Activated CD4-positive, alpha-beta T cell treated with anti-CD3 and anti-CD28 coated beads, Interleukin-2, amount 10 ng/mL, durations not matched to agents 24 days and 14 days (primary cell): ENCODE measurements at regions not wholly inside any gene's neighbourhood (a gene's known extent, or its start where the extent isn't known, plus 50 kb on each side); places are given as distances from the start of the nearest gene placed in this dataset.
A peak's percentile ranks its signal among the peaks of the same experiment; 100 is the strongest.

Source experiments
- DNase-seq: peaks from one replicate; pipeline ENCODE4 v3.0.0; 2022
- H3K27ac Mint-ChIP-seq: one replicate; pipeline ENCODE4 v1.8.0; 2022; ENCODE audit warnings: mild to moderate bottlenecking, mixed read lengths
- H3K27me3 Mint-ChIP-seq: one replicate; pipeline ENCODE4 v1.8.0; 2022; ENCODE audit warnings: mixed read lengths
- H3K36me3 Mint-ChIP-seq: one replicate; pipeline ENCODE4 v1.8.0; 2022; ENCODE audit warnings: low read depth, mild to moderate bottlenecking, mixed read lengths
- H3K4me1 Mint-ChIP-seq: one replicate; pipeline ENCODE4 v1.8.0; 2021; ENCODE audit warnings: mixed read lengths
- H3K4me3 Mint-ChIP-seq: one replicate; pipeline ENCODE4 v1.8.0; 2022; ENCODE audit warnings: mild to moderate bottlenecking, moderate library complexity, mixed read lengths
- H3K9me3 Mint-ChIP-seq: one replicate; pipeline ENCODE4 v1.8.0; 2021; ENCODE audit warnings: mixed read lengths
- intact Hi-C: fragments of 100-400 bp; cut with micrococcal nuclease; formaldehyde crosslinking; loops from one replicate; pipeline ENCODE4 v1.15.1; 2023

DNA sequence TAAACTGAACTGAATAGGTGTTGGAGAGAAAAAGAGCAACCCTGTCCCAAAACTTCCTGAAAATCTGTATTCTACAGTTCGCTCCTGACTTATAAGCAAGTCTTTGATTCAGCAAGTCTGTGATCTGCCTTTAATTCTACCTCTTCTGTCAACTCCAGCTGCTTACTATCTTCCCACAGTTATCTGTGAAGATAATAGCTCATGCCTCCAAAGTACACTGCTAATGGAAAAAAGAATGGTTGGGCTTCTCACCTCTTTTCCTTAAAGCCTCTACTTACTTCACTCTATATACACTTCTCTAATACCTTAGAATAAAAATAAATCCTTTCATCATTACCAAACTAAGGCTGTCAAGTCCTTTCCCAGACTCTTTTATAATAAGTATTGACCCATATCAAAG, 391.5 kb upstream of the MIR17HG start:
- H3K9me3 Mint-ChIP-seq, result no peaks in the 10 kb centered on the region
- intact Hi-C loops, result no loop called here
- H3K27ac Mint-ChIP-seq, result no peak overlapping the region

DNA sequence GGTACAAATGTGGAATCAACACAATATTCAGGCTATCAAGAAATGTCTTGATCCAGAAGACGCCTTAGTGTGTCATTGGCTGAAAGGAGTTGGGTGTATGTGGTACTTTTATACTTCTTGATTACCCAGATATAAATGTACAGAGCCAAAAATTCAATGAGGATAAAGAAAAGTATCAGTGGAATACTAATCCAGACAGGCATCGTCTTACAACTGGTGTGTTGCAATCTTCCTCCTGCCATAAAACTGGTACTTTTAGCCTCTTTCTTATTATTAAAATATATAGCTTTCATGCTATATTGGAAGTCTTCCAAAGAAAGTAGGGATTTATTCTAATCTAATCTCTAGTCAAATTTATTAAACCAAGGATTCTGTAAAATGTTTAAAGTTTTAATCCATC, 388.6 kb upstream of the MIR17HG start:
- Mint-ChIP-seq H3K4me3 (no peak overlapping the region), H3K9me3 (no peaks in the 10 kb centered on the region), H3K4me1 (no peaks in the 10 kb centered on the region), H3K36me3 (no peaks in the 10 kb centered on the region), H3K27me3 (no peaks in the 10 kb centered on the region), H3K27ac (no peak overlapping the region)
- intact Hi-C loops, result no loop called here
- no peak for DNase-seq

More for the DNA sequence above, 391.5 kb upstream of the MIR17HG start:
- H3K36me3 Mint-ChIP-seq, result no peaks in the 10 kb centered on the region
- no peak for DNase-seq
- no peaks in the 10 kb centered on the region for H3K27me3 Mint-ChIP-seq
- no peak overlapping the region for H3K4me3 Mint-ChIP-seq
- H3K4me1 Mint-ChIP-seq, result no peaks in the 10 kb centered on the region

DNA sequence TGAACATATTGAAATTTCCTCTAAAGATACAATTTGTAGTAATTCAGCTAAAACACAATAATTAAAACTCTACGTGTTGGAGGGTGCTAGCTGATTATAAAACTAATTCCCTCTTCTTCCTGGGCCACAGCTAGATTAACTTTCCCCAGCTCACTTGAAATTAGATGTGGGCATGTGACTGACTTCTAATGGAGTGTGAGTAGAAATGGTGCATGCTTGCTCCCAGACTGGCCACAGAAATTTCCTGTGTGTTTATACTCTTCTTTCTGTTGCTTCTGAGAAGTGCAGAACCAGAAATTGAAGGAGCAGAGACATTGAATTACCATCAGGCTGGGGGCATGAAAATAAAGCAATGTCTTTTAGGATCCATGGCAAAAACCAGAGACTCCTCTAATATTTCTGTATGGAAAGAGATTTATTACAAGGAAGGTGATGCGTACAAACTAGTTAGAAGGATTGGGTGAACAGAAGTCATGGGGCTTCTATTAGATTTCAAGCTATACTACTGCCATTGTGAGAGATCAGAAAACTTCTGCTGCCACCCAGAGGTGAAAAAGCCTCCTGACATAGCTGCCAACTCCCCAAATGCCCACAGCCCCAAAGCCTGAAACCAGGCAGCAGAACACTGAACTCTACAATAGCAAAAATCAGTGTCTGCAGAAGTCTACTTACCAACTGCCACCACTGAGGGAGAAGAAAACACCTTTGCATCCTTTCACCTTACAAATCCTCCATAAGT, 379.2 kb upstream of the MIR17HG start:
- Mint-ChIP-seq H3K27me3 (no peaks in the 10 kb centered on the region), H3K4me3 (no peak overlapping the region), H3K27ac (no peak overlapping the region), H3K4me1 (no peaks in the 10 kb centered on the region), H3K36me3 (no peaks in the 10 kb centered on the region), H3K9me3 (no peaks in the 10 kb centered on the region)
- intact Hi-C loops, result no loop called here
- no peak for DNase-seq

DNA sequence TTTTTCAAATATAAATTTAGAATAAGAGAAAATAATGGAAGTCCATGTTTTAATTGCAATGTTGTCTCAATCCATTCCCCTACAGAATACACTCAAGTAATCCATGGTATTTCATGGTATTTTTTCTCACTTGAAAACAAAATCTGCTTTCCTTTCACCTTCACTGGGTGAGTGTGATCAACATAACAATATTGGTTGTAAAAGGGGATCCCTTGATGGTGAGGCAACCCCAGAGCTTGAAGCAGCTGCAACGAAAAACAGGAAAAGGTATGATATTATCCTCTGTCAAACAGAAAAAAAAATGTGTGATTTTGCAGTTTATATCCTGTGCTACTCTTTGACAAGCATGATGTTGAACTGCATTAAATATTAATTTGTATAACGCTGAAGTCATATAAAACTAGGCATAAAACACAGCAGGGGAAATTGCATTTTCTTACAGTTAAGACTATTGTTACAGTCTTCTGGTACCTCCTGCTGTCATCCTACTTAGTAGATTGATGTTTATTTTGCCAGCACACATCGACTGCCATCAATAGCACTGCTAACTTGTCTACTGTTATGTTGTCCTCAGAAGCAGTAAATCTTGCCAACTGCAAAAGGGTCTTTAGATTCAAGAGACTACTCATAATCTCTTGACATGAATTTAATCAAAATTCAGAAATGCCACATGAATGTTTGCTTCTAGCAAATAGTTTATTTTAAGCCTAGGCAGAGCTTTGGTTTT, 373.1 kb upstream of the MIR17HG start:
- Mint-ChIP-seq H3K36me3 (no peaks in the 10 kb centered on the region), H3K4me3 (no peak overlapping the region), H3K4me1 (no peaks in the 10 kb centered on the region), H3K9me3 (no peaks in the 10 kb centered on the region), H3K27ac (no peak overlapping the region), H3K27me3 (no peaks in the 10 kb centered on the region)
- intact Hi-C loops, result no loop called here
- DNase-seq, result no peak

DNA sequence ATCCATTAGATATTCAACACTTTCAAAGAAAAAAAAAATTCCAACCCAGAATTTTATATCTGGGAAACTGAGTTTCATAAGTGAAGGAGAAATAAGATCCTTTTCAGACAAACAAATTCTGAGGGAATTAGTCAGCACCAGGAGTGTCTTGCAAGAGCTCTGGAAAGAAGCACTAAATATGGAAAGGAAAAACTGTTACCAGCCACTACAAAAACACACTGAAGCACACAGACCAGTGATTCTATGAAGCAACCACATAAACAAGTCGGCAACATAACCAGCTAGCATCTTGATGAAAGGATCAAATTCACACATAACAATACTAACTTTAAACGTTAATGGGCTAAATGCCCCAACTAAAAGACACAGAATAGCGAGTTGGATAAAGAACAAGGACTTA, 368.4 kb upstream of the MIR17HG start:
- Mint-ChIP-seq H3K27me3 (no peaks in the 10 kb centered on the region), H3K4me3 (no peak overlapping the region), H3K4me1 (no peaks in the 10 kb centered on the region), H3K36me3 (no peaks in the 10 kb centered on the region), H3K27ac (no peak overlapping the region), H3K9me3 (no peaks in the 10 kb centered on the region)
- DNase-seq, result no peak
- intact Hi-C loops, result no loop called here

DNA sequence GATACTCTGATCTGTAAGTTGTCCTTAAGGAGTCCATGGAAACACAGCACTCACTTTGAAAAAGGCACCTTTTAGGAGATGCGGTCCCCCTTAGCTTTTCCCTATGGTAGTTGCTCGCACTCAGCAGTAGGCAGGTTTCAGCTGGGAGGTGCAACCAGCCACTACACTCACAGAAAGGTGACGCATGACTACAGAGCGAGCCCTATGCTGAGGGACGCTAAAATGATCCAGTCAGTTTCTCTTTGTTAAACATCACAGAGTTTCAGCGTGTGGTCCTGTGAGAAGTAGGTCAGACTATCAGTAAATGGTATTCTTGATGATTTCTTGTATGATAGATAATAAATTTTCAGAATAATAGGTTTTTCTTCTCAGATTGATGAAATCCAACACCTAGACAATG, 362.7 kb upstream of the MIR17HG start:
- intact Hi-C loops, result no loop called here
- Mint-ChIP-seq H3K27me3 (no peaks in the 10 kb centered on the region), H3K36me3 (no peaks in the 10 kb centered on the region), H3K9me3 (no peaks in the 10 kb centered on the region), H3K4me1 (no peaks in the 10 kb centered on the region), H3K27ac (no peak overlapping the region), H3K4me3 (no peak overlapping the region)
- no peak for DNase-seq

DNA sequence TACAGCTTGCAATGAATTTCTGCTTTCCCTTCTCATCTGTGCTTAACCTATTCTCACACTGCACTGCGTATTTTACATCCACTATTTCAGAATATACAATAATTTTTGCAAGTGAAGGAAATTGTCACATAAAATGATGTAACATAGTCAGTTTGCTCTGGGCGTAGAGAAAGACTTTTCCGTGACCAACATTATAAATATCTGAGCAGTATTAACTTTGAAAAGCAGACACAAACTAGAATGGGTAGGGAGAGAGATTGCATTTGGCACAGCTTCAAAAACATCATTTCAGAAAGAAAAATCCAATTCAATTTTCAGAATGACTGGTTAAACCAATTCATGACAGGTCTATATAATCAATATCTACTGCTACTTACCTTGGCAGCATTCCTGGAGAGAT, 352.5 kb upstream of the MIR17HG start:
- Mint-ChIP-seq H3K4me1 (no peaks in the 10 kb centered on the region), H3K27me3 (no peaks in the 10 kb centered on the region)

DNA sequence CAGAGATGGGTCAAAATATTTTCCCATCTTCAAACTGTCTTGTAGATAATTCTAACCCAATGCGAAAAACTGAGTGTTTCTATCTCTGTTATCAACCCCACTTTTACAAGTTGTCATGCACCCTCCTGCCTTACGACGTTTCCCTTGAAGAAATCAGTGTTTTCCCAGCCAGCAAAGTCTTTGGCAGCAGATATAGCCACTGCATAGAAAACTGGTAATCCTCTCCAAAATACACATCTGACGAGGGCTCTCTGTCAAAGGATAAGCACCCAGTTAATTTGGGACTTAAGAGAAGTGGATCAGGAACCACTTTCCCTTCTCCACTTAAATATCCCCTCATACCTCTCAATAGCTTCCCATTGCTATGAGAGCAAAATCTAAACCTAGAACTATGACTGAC, 351.9 kb upstream of the MIR17HG start:
- Mint-ChIP-seq H3K4me3 (no peak overlapping the region), H3K9me3 (no peaks in the 10 kb centered on the region), H3K36me3 (no peaks in the 10 kb centered on the region), H3K27ac (no peak overlapping the region), H3K27me3 (no peaks in the 10 kb centered on the region), H3K4me1 (no peaks in the 10 kb centered on the region)
- intact Hi-C loops, result no loop called here
- DNase-seq, result no peak

More for the DNA sequence above, 352.5 kb upstream of the MIR17HG start:
- Mint-ChIP-seq H3K36me3 (no peaks in the 10 kb centered on the region), H3K4me3 (no peak overlapping the region), H3K9me3 (no peaks in the 10 kb centered on the region), H3K27ac (no peak overlapping the region)
- DNase-seq, result no peak
- intact Hi-C loops, result no loop called here

DNA sequence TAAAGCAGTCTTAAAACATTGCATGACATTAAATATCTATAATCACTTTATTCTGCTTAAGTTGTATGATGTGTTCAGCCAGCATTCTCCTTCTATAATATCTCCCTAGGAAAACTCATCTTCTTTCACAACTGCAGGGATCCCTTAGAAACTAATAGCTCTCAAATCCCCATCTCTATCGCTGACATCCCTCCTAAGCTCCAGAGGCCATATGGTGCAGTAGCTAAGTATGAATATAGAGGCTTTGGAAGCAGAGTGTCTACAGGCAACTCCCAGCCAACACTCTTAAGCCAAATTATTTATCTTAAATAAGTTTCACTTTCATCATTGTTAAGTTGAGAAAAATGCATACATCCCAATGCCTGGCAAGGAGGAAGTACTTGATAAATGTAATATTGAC, 349.5 kb upstream of the MIR17HG start:
- H3K4me1 Mint-ChIP-seq, result no peaks in the 10 kb centered on the region
- no peaks in the 10 kb centered on the region for H3K27me3 Mint-ChIP-seq
- no peak overlapping the region for H3K27ac Mint-ChIP-seq
- intact Hi-C loops, result no loop called here
- H3K9me3 Mint-ChIP-seq, result no peaks in the 10 kb centered on the region
- no peak for DNase-seq
- no peaks in the 10 kb centered on the region for H3K36me3 Mint-ChIP-seq
- no peak overlapping the region for H3K4me3 Mint-ChIP-seq

DNA sequence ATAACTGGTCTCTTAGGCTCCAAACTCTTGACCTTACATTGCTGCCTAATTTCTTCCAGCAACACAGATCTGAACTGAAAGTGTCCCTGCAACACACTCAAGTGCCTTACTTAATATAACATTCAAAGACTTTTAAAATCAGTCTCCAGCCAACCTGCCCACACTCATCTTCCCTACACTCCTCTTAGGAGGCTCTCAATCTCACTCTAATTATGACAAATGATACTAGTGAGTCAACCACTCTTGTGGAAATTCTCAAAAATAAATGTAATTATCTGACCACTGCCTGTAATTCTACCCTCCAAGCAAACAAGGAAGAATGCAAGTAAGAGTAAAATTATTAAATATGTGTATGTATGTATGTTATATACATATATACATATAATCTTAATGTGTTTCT, 348.1 kb upstream of the MIR17HG start:
- intact Hi-C loops, result no loop called here

DNA sequence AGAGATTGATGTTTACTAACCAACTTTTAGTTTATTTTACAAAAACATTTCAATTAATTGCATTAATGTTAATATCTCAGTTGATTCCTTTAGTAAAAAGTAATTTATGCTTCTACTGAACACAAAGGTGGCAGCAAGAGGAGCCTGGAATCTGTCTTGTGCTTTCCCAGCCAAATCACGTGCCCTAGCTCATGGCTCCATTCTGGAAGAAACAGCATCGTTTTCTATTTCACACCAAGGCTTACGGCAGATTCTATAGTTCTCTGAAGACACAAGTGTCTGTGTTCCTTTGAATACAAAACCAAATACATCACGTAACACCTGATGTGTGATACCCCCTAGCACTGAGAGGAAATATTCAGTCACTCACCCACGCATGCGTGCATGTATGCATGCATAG, 346.1 kb upstream of the MIR17HG start:
- H3K36me3 Mint-ChIP-seq, result no peaks in the 10 kb centered on the region
- H3K9me3 Mint-ChIP-seq, result no peaks in the 10 kb centered on the region
- intact Hi-C loops, result no loop called here

More for the DNA sequence above, 348.1 kb upstream of the MIR17HG start:
- DNase-seq, result no peak
- no peaks in the 10 kb centered on the region for H3K27me3 Mint-ChIP-seq
- H3K9me3 Mint-ChIP-seq, result no peaks in the 10 kb centered on the region
- no peak overlapping the region for H3K27ac Mint-ChIP-seq
- no peak overlapping the region for H3K4me3 Mint-ChIP-seq
- no peaks in the 10 kb centered on the region for H3K4me1 Mint-ChIP-seq
- no peaks in the 10 kb centered on the region for H3K36me3 Mint-ChIP-seq

DNA sequence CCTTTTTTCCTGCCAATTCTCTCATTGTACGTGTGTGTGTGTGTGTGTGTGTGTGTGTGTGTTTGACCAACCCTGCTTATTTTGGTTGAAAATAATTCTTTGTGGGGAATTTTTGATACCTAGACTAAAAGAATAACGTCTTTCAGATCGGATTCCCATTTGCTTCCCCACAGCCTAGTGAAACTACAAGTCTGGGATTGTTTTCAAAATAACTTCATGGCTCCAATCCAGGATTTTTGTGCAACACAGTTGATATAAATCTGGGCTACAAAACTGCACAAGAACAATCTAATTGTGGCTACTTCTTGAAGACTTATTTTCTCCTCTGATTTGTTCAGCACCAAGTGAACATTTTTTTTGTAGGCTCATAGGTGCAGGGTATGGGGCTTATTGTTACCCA, 332.8 kb upstream of the MIR17HG start:
- Mint-ChIP-seq H3K36me3 (no peaks in the 10 kb centered on the region), H3K9me3 (no peaks in the 10 kb centered on the region), H3K4me3 (no peak overlapping the region), H3K4me1 (no peaks in the 10 kb centered on the region), H3K27me3 (no peaks in the 10 kb centered on the region), H3K27ac (no peak overlapping the region)
- DNase-seq, result no peak
- intact Hi-C loops, result no loop called here

More for the DNA sequence above, 346.1 kb upstream of the MIR17HG start:
- no peaks in the 10 kb centered on the region for H3K4me1 Mint-ChIP-seq
- H3K27me3 Mint-ChIP-seq, result no peaks in the 10 kb centered on the region
- H3K27ac Mint-ChIP-seq, result no peak overlapping the region
- no peak for DNase-seq
- no peak overlapping the region for H3K4me3 Mint-ChIP-seq

DNA sequence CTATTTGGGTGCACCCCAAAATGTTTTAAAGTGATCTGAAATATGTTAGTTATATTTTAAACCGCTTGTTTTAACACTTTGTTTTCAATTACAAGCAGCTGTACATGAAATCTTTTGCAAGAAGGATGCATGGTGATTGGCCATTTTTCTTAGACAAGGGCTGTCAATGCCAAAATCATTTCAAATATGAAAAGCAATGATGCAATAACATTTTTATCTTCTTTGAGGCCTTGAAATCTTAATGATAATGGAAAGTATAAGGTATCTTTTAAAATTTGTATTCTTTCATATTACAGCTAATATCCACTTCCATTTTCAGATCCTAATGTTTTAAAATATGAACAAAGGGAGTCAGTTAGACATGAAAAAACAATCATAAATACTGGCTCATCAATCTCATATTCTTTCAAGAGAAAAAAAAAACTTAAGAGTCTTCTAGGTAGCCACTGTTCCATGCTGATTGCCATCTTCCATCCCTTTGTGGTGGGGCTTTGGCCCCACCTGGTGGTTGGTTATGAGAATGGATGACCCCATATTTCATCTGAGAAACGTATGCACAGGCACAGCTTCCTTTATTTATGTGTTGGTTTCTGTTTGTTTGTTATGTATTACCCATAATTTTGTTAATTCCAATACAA, 330.3 kb upstream of the MIR17HG start:
- Mint-ChIP-seq H3K4me3 (no peak overlapping the region), H3K4me1 (no peaks in the 10 kb centered on the region), H3K36me3 (no peaks in the 10 kb centered on the region), H3K9me3 (no peaks in the 10 kb centered on the region), H3K27ac (no peak overlapping the region), H3K27me3 (no peaks in the 10 kb centered on the region)
- intact Hi-C loops, result no loop called here
- peak; percentile 66 for DNase-seq

DNA sequence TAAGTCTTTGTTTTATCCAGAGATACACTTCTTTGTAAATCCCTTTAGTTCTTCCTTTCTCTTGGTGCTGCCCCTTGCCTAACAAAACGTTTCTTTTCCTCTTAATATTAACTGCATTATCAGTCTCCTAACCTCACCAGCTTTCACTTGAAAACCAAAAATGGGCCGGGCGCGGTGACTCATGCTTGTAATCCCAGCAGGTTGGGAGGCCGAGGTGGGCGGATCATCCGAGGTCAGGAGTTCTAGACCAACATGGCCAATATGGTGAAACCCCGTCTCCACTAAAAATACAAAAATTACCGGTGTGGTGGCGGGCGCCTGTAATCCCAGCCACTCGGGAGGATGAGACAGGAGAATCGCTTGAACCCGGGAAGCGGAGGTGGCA, 329.8 kb upstream of the MIR17HG start:
- Mint-ChIP-seq H3K27ac (no peak overlapping the region), H3K4me3 (no peak overlapping the region), H3K27me3 (no peaks in the 10 kb centered on the region), H3K9me3 (no peaks in the 10 kb centered on the region), H3K4me1 (no peaks in the 10 kb centered on the region), H3K36me3 (no peaks in the 10 kb centered on the region)
- intact Hi-C loops, result no loop called here
- DNase-seq, result no peak
